HG03060 (cell line): ENCODE measurements at regions not wholly inside any gene's neighbourhood (a gene's known extent, or its start where the extent isn't known, plus 50 kb on each side); places are given as distances from the start of the nearest gene placed in this dataset.

ENCODE experiments used
- ATAC-seq: cut with Tn5 transposase; IDR thresholded peaks from one replicate; pipeline ENCODE4 v1.9.1; 2021; ENCODE audit warnings: low read depth, moderate number of reproducible peaks; ENCODE audit not compliant: unreplicated experiment

- ATAC-seq = no peak
These were observed 864.0 kb downstream of the KCNJ2 start for GRCh38 chr17:71033336-71033735.

- ATAC-seq = no peak
These were observed 865.9 kb downstream of the KCNJ2 start for GRCh38 chr17:71035226-71035625.

GRCh38 chr17:71037386-71037785 lies 868.1 kb downstream of the KCNJ2 start:
- ATAC-seq = no peak

DNA sequence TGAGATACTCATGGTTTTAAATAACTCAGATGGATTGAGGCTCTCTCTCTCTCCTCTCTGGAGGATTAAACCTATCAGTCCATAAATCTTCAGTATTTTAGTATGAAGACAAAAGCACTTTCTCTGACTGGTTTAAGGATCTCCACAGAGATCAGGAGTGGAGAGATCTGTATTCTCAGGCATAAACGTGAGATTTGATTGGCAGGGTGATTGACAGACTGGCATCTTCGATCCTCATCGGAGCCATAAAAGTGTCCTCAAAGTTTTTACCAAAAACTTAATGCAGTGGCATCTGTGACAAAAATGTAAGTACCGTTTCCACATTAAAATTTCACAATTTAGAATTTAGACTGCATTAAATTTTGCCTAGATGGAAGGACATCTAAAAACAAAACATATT lies 870.1 kb downstream of the KCNJ2 start:
- no peak for ATAC-seq

DNA sequence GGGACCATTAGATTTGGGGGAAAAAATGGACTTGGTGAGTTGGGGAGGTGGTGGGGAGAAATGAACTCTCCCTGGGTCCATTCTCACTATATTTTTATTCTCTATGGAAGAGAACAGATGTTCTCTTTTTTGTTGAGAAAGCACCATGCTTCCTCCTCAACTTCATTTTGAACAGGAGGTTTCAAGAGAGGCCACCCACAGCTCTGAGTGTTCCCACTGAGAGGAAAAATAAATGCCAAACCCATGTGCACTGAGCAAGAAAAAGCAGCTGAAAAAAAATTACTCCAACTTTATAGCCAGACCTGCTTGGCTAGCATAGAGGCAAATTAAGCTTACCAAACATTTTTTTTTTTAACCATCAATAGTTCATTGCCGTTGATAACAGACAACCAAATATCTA lies 883.6 kb downstream of the KCNJ2 start:
- ATAC-seq = no peak

DNA sequence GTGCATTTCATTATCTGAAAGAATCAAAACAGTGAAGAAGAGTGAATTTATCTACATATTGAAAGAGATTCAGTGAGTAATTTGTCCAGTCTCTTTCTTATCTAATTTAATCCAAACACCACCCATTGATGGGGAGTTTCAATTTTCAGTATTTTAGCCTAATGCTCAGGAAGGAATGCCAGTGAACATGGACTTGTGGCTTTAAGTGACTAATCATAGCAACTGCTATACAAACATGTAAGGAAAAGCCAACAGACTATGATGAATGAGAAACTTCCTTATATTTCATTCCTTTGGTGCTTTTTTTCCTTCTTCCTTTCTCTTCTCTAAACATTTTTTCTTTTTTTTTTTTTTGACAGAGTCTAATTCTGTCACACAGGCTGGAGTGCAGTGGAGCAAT lies 885.8 kb downstream of the KCNJ2 start:
- ATAC-seq = no peak

- no peak for ATAC-seq
These were observed 888.1 kb downstream of the KCNJ2 start for GRCh38 chr17:71057448-71057847.

- ATAC-seq = no peak
These were observed 888.6 kb downstream of the KCNJ2 start for GRCh38 chr17:71057938-71058337.

- ATAC-seq = no peak
These were observed 893.8 kb downstream of the KCNJ2 start for GRCh38 chr17:71063127-71063526.

DNA sequence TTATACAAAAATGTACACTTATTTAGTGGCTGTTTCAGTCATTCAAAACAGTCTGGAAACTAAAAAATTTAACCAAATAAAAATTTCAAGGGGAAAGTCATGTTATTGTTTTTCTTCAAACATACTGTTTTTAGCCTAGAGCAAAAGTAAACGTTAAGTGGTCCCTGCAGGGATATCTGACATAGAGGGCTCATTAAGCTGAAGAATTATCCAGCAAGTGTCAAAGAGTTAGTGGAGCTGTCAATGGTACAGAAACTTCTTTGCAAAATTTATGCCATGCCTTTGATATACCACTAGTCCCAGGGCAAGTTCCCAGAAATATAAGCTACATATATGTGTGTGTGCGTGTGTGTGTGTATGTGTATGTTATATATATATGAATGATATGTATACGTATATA lies 894.2 kb downstream of the KCNJ2 start:
- ATAC-seq = no peak

GRCh38 chr17:71067669-71068407 lies 898.5 kb downstream of the KCNJ2 start:
- no peak for ATAC-seq

- ATAC-seq = no peak
These were observed 899.0 kb downstream of the KCNJ2 start for GRCh38 chr17:71068408-71068750.

DNA sequence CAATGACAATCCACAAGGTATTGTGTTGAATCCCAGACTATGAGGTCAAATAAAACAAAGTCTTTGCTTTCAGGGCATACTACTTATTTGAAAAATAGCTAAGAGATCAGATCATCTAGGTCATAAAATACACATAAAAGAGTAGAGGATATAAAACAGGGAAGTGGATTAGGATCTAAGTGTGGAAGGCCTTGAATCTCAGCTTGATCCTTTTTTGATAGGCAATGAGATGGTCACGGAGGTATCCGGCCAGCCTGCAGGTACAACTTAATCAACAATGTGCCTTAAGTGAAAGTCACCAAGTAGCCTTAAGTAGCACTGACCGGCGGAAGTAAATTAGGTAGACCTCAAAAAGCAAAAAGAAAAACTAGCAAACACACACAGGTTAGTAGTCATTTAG lies 901.7 kb downstream of the KCNJ2 start:
- no peak for ATAC-seq

GRCh38 chr17:71071837-71072236 lies 902.5 kb downstream of the KCNJ2 start:
- no peak for ATAC-seq

DNA sequence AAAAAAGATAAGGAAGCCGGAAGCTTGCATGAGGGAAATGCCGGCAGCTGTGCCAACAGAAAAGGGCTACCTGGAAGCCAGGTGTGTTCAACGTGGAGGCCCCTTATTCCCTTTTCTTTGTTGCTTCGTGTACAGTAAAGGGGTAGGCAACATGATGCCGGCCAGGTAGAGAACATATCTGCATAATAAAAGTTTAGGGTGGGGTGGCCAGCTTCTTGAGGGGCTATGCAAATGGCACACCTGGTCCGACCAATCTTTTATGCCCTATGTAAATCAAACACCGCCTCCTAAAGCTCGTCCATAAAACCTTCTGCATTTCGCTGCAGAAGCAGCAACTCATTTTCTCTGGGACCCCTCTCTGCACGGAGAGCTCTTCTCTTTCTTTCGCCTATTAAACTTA lies 911.6 kb downstream of the KCNJ2 start:
- no peak for ATAC-seq

GRCh38 chr17:71081666-71082065 lies 912.3 kb downstream of the KCNJ2 start:
- no peak for ATAC-seq

- ATAC-seq = no peak
These were observed 914.9 kb downstream of the KCNJ2 start for GRCh38 chr17:71084219-71084618.

DNA sequence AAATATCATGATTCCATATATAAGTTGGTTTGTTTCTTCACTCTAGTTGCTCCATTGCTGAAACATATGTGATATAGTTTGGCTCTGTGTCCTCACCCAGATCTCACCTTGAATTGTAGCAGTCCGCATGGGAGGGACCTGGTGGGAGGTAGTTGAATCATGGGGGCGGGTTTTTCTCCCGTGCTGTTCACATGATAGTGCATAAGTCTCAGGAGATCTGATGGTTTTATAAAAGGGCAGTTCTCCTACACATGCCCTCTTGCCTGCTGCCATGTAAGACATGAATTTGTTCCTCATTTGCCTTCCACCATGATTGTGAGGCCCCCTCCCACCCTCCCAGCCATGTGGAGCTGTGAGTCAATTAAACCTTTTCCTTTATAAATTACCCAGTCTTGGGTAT lies 915.5 kb downstream of the KCNJ2 start:
- ATAC-seq = no peak

- no peak for ATAC-seq
These were observed 916.1 kb downstream of the KCNJ2 start for GRCh38 chr17:71085238-71086033.

DNA sequence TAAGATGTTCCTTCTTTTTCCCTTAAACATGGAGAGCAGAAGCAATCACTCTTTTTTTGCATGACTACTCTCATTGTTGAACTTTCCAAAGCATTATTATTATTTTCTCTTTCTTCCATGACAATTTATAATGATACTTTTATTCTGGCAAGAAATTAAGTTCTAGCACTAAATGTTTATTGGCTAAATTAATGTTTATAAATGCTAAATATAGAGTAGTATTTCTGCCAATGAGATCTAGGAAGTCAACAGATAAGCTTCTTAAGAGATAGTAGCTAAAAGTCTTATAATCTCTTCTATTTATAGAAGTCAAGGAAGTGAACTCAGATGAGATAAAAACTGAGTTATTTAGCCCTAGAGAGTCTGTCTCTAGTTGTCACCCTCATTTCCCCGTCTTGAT lies 920.1 kb downstream of the KCNJ2 start:
- ATAC-seq = no peak

DNA sequence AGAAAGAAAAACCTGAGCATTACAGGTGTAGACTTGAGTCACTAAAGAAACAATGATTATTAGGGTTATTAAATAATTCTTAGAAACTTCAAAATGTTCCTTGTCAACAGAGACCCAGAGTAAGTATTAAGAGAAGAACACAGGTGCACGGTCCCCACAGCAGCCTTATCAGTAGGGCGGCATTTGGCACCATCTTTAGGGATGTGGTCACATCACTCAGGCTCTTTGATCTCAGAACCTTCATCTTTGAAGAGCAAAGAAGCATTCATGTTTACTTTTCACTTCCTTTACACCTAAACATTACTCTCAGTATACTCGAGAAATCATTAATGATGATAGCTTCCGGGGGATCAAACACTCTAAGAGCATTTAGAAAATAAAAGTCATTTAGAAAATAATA lies 928.7 kb downstream of the KCNJ2 start:
- no peak for ATAC-seq

DNA sequence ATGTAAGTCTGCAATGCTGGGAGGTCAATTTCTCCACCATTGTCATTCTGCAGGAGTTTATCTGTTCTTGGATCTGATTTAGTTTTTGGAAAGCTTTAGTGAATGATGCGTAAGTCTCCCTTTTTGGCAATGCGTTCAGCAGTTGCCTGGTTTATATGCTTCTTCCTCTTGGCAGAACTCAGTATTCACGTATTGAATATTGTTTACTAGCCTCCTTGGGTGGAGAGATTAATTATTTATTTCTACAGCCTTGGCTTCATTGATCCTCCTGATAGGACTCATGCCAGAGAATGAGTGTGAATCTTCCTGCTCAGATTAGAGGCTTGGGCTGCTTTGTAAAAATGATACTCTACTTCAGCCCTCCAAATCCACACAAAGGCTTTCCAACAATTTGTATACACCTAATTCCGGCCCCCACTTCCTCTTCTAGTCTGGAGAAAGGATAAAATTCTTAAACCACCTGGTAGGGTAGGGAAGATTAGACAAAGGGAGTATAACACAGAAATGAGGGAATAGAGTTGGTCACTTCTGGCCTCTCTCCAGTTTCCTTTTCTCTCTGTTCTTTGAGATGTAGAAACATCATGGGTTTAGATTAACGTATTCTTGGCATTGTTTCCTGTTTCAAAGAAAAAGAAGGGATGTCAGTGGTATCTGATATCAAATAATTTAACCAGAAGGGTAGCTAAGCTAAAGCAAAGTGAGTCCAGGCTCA lies 929.8 kb downstream of the KCNJ2 start:
- no peak for ATAC-seq
